Superior temporal gyrus (tissue), 1 donor: ENCODE measurements at regions not wholly inside any gene's neighbourhood (a gene's known extent, or its start where the extent isn't known, plus 50 kb on each side); places are given as distances from the start of the nearest gene placed in this dataset.
"Not testable (repeated sequence)": the region's sequence is repeated elsewhere in the genome, so short reads cannot be mapped to it uniquely, and the experiment has no call there.

Source experiments
- DNase-seq: peaks from one replicate; pipeline ENCODE4 v3.0.0-alpha.2; 2016; ENCODE audit errors: extremely low spot score

GRCh38 chr1:221256773-221257172 is 377.5 kb downstream of the HLX start:
- DNase-seq: no peak

- not testable (repeated sequence) for DNase-seq
These were observed 378.3 kb downstream of the HLX start for GRCh38 chr1:221257548-221257947.

- not testable (repeated sequence) for DNase-seq
These were observed 383.4 kb downstream of the HLX start for GRCh38 chr1:221262677-221263076.

GRCh38 chr1:221263831-221264767 is 384.9 kb downstream of the HLX start:
- peak; percentile 92 for DNase-seq

- no peak for DNase-seq
These were observed 385.6 kb downstream of the HLX start for GRCh38 chr1:221264848-221265247.

- DNase-seq: no peak
These were observed 389.1 kb downstream of the HLX start for GRCh38 chr1:221268295-221268694.

GRCh38 chr1:221271701-221272100 is 392.5 kb downstream of the HLX start:
- DNase-seq: no peak

GRCh38 chr1:221272940-221273339 is 393.7 kb downstream of the HLX start:
- no peak for DNase-seq

- no peak for DNase-seq
These were observed 395.1 kb downstream of the HLX start for GRCh38 chr1:221274373-221274772.

GRCh38 chr1:221276896-221277409 is 397.7 kb downstream of the HLX start:
- no peak for DNase-seq

GRCh38 chr1:221279146-221279545 is 399.9 kb downstream of the HLX start:
- DNase-seq: no peak

GRCh38 chr1:221283532-221283931 is 404.3 kb downstream of the HLX start:
- no peak for DNase-seq

- peak; percentile 80 for DNase-seq
These were observed 404.8 kb downstream of the HLX start for GRCh38 chr1:221284028-221284427.

- DNase-seq: not testable (repeated sequence)
These were observed 405.7 kb downstream of the HLX start for GRCh38 chr1:221284991-221285390.

GRCh38 chr1:221285458-221286210 is 406.4 kb downstream of the HLX start:
- not testable (repeated sequence) for DNase-seq

GRCh38 chr1:221286399-221286798 is 407.2 kb downstream of the HLX start:
- no peak for DNase-seq

- DNase-seq: no peak
These were observed 409.9 kb downstream of the HLX start for GRCh38 chr1:221289103-221289502.

GRCh38 chr1:221290669-221291068 is 411.4 kb downstream of the HLX start:
- no peak for DNase-seq

- no peak for DNase-seq
These were observed 411.9 kb downstream of the HLX start for GRCh38 chr1:221291113-221291512.

GRCh38 chr1:221292652-221293051 is 413.4 kb downstream of the HLX start:
- no peak for DNase-seq

GRCh38 chr1:221294242-221294641 is 415.0 kb downstream of the HLX start:
- no peak for DNase-seq

GRCh38 chr1:221302357-221302756 is 423.1 kb downstream of the HLX start:
- DNase-seq: no peak

GRCh38 chr1:221302810-221303209 is 423.6 kb downstream of the HLX start:
- no peak for DNase-seq
